Astrocyte of the spinal cord (primary cell): ENCODE measurements at regions not wholly inside any gene's neighbourhood (a gene's known extent, or its start where the extent isn't known, plus 50 kb on each side); places are given as distances from the start of the nearest gene placed in this dataset.

Experiments used
- DNase-seq: peaks from one replicate; pipeline ENCODE4 v3.0.0; 2011; ENCODE audit warnings: low read depth, low spot score
- H3K4me3 ChIP-seq: 2 replicates; pipeline ENCODE4 v1.5.1; 2011; ENCODE audit warnings: low read depth, mild to moderate bottlenecking, low read length, moderate library complexity
- in situ Hi-C: cut with HindIII; loops from 2 replicates; pipeline ENCODE4 v1.10.0; 2017; ENCODE audit warnings: low sequenced_read_pairs
- TF ChIP-seq, protein P1 (sequence below): IDR thresholded peaks from 2 replicates; pipeline ENCODE4 v1.5.1; 2012; ENCODE audit warnings: low read depth, mild to moderate bottlenecking, low read length, inconsistent platforms

DNA sequence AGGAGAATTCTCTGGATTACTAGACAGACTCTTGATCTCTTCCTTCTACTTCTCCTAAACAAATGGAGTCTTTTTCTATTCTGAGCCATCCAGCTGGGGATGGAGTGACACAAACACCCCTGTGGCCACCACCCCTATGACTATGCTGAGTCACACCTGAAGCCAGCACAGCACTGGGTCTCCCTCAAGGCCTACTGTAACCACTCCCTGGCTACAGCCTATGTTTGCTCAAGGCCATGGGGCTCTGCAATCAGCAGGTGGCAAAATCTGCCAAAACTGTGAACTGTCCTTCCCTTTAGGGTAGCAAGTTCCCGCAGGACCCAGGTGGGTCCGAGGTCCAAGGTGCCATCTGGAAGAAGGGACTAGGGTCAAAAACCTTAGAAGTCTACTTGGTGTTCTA is 132.3 kb downstream of the TINAG start:
- H3K4me3 ChIP-seq: no peak overlapping the region
- DNase-seq: no peak
- in situ Hi-C loops: no loop called here
- TF ChIP-seq, protein P1, sequence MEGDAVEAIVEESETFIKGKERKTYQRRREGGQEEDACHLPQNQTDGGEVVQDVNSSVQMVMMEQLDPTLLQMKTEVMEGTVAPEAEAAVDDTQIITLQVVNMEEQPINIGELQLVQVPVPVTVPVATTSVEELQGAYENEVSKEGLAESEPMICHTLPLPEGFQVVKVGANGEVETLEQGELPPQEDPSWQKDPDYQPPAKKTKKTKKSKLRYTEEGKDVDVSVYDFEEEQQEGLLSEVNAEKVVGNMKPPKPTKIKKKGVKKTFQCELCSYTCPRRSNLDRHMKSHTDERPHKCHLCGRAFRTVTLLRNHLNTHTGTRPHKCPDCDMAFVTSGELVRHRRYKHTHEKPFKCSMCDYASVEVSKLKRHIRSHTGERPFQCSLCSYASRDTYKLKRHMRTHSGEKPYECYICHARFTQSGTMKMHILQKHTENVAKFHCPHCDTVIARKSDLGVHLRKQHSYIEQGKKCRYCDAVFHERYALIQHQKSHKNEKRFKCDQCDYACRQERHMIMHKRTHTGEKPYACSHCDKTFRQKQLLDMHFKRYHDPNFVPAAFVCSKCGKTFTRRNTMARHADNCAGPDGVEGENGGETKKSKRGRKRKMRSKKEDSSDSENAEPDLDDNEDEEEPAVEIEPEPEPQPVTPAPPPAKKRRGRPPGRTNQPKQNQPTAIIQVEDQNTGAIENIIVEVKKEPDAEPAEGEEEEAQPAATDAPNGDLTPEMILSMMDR: no peak

DNA sequence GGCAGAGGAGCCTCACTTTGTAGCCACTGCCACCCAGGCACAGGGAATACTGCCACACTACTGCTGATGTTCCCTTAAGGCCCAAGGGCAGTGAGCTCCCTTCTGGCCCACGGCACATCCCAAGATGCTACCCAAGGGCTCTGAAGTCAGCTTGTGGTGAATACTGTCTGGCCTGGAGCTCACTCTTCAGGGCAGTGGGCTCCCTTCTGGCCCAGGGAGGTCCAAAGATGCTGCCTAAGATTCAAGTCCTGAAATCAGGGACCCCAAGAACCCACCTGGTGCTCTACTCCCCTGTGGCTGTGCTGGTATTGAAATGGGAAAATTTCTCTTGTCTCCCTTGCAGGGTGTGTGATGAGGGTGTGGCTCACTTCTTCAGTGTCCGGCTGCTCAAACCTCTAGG is 132.8 kb downstream of the TINAG start:
- TF ChIP-seq, protein P1: no peak
- DNase-seq: no peak
- H3K4me3 ChIP-seq: no peak overlapping the region
- in situ Hi-C loops: no loop called here

DNA sequence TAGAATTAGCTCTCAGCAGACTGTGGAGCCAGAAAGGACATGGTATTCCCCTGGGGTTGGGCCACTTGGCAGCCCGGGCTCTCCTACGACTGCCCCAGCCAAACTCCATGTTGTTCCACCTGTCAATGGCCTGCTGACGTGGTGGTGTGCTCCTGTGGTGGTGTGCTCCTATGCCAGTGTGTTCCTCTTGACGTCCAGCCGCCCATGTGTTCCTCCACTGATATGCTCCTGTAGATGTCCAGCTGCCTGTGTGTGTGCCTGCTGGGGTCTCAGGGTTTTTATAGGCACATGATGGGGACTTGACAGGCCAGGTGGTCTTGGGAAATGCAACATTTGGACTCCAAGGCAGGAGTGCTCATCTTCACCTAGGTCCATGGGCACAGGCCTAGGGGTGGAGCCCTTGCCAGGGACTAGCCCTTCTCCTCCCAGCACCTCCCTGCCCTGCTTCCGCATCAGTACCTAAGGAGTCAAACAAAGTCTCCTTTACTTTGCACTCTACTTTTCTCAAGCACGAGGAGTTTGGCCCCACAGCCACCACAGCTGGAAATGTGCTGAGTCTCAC is 133.5 kb downstream of the TINAG start:
- no peak overlapping the region for H3K4me3 ChIP-seq
- TF ChIP-seq, protein P1: no peak
- no peak for DNase-seq
- in situ Hi-C loops: no loop called here

DNA sequence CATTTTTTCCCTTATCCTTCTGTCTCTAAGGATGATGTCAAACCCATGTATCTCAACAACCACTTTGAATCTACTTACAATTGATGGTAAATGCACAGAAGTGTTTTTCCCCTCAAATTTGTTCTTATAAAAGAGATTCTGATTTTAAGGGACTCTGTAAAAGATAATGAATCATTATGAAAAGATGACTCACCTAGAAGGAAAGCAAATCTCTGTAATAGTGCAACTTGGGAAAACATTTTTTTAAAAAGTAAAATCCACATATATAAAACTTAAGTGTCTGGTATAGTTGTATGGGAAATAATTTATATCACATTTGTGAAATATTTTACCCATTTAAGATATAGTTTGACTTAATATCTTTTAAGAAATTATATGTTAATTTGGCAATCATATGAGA is 137.0 kb downstream of the TINAG start:
- no peak overlapping the region for H3K4me3 ChIP-seq
- TF ChIP-seq, protein P1: no peak

DNA sequence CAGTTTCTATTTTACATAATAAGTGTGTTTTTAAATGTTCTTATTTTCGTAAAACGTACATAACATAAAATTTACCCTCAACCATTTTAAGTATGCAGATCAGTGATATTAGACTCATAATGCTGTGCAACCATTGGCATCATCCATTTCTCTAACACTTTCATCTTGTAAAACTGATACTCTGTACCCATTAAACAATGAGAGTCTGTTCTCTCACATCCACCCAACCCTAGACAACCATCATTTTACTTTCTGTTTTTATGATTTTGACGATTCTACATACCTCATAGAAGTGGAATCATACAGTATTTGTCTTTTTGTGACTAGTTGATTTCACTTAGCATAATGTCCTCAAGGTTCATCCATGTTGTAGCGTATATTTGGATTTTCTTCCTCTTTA is 140.4 kb downstream of the TINAG start:
- TF ChIP-seq, protein P1: no peak
- no peak overlapping the region for H3K4me3 ChIP-seq
- no peak for DNase-seq
- in situ Hi-C loops: no loop called here

More for the DNA sequence above, 137.0 kb downstream of the TINAG start:
- in situ Hi-C loops: no loop called here
- DNase-seq: no peak

DNA sequence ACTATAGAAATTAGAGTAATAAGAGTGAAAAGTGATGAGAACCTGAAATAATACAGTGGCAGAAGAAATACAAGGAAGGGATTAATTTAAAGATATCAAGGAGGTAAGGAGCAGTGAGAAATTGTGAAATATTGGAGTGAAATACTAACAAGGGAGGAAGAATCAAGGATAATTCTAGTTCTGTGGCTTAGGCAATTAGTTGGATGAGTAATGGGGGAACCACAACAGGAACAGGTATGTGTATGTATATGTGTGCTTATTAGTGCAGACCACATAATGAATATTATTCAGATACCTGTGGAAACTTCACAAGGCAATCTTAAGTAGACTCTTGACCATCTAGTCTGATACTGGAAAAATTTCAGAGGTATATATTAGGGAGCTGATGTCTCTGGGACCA is 143.3 kb downstream of the TINAG start:
- TF ChIP-seq, protein P1: no peak
- H3K4me3 ChIP-seq: no peak overlapping the region
- in situ Hi-C loops: no loop called here
- DNase-seq: no peak
